Sigmoid colon (tissue), 6 donors: ENCODE measurements at regions not wholly inside any gene's neighbourhood (a gene's known extent, or its start where the extent isn't known, plus 50 kb on each side); places are given as distances from the start of the nearest gene placed in this dataset.

Source experiments
- DNase-seq: peaks from one replicate; pipeline ENCODE4 v3.0.0-alpha.2; 2019
- H3K27ac ChIP-seq, 4 donors: fragments of 200-600 bp; sonication (generic); one replicate each; pipeline ENCODE4 v1.5.1; 2016 to 2019; ENCODE audit warnings: mild to moderate bottlenecking in 1 of 4
- H3K27me3 ChIP-seq, 3 donors: fragments of 200-600 bp; sonication (generic); one replicate each; pipeline ENCODE4 v1.5.1; 2019; ENCODE audit warnings: mild to moderate bottlenecking in 1 of 3
- H3K36me3 ChIP-seq, 4 donors: fragments of 200-600 bp; sonication (generic); one replicate each; pipeline ENCODE4 v1.5.1; 2016 to 2019
- H3K4me1 ChIP-seq, 4 donors: fragments of 200-600 bp; sonication (generic); one replicate each; pipeline ENCODE4 v1.5.1; 2017 to 2019
- H3K4me3 ChIP-seq, 4 donors: fragments of 200-600 bp; sonication (generic); one replicate each; pipeline ENCODE4 v1.5.1; 2017 to 2019; ENCODE audit warnings: mild to moderate bottlenecking in 2 of 4, moderate library complexity in 1 of 4
- H3K9me3 ChIP-seq, 4 donors: fragments of 200-600 bp in 3 of 4; sonication (generic) in 3 of 4; one replicate each; pipeline versions ENCODE4 v1.5.1 to v1.6.1; 2013 to 2019
- EP300 ChIP-seq, 4 donors: sonication (generic); formaldehyde crosslinking; IDR thresholded peaks; one replicate each; pipeline ENCODE4 v1.6.1; 2017; ENCODE audit warnings: antibody characterized with exemption in 4 of 4
- POLR2A ChIP-seq, 2 donors: fragments of 450-650 bp; IDR thresholded peaks; one replicate each; pipeline ENCODE4 v1.6.1; 2016; ENCODE audit warnings: antibody characterized with exemption in 2 of 2, mild to moderate bottlenecking in 2 of 2, moderate library complexity in 2 of 2
- POLR2AphosphoS5 ChIP-seq, 4 donors: sonication (generic); formaldehyde crosslinking; IDR thresholded peaks; one replicate each; pipeline ENCODE4 v1.6.1; 2017; ENCODE audit warnings: antibody characterized with exemption in 4 of 4
- WGBS, 2 donors: extraction: QIAGEN DNeasy Blood & Tissue Kit; methylation state at CpG; one replicate each; pipeline ENCODE4 v1.1.7; 2013; 5-methylcytosine and 5-hydroxymethylcytosine counted together
- intact Hi-C: fragments of 100-400 bp; cut with DNase I; formaldehyde crosslinking; loops from one replicate; pipeline ENCODE4 v1.15.1; 2023
- TF ChIP-seq, protein P1 (sequence below), 4 experiments: fragments of 450-650 bp in 3 of 4; fragments of 200-600 bp in 1 of 4; IDR thresholded peaks; one replicate each; pipeline ENCODE4 v1.5.1; 2016 to 2019; ENCODE audit warnings: antibody characterized with exemption in 4 of 4, mild to moderate bottlenecking in 3 of 4, moderate library complexity in 2 of 4
- donor health status: healthy with polysubstance abuse.
- donor health status: healthy.

DNA sequence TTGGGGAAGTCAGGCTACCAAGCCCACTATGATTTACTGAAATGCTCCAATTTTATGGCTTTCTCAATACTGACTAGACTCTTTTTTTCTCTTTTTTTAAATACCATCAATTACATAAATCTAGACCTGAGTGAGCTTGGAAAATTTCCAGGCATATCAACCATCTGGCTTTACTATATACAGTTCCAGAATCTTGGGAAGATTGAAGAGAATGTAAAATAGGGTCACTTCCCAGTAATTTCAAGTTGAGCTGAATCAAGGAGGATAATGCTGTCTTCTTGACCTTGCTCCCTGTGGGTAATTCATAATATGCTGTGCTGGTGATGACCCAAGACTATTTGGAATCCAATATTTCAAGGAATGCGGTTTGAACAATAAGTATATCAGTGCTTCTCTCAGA, 108.1 kb downstream of the MAP3K21 start:
- Histone ChIP-seq H3K4me3 (no peak overlapping the region), H3K27me3 (peaks cover 0 to 11% (median 0%) of the 10 kb centered on the region in 3 donors), H3K27ac (no peak overlapping the region), H3K4me1 (no peaks in the 10 kb centered on the region), H3K9me3 (no peaks in the 10 kb centered on the region), H3K36me3 (no peaks in the 10 kb centered on the region)
- TF ChIP-seq EP300 (IDR thresholded peaks at IDR 0.05) (no peak), POLR2AphosphoS5 (IDR thresholded peaks at IDR 0.05) (no peak), POLR2A (IDR thresholded peaks at IDR 0.05) (no peak)
- TF ChIP-seq, protein P1, sequence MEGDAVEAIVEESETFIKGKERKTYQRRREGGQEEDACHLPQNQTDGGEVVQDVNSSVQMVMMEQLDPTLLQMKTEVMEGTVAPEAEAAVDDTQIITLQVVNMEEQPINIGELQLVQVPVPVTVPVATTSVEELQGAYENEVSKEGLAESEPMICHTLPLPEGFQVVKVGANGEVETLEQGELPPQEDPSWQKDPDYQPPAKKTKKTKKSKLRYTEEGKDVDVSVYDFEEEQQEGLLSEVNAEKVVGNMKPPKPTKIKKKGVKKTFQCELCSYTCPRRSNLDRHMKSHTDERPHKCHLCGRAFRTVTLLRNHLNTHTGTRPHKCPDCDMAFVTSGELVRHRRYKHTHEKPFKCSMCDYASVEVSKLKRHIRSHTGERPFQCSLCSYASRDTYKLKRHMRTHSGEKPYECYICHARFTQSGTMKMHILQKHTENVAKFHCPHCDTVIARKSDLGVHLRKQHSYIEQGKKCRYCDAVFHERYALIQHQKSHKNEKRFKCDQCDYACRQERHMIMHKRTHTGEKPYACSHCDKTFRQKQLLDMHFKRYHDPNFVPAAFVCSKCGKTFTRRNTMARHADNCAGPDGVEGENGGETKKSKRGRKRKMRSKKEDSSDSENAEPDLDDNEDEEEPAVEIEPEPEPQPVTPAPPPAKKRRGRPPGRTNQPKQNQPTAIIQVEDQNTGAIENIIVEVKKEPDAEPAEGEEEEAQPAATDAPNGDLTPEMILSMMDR (IDR thresholded peaks at IDR 0.05): no peak
- intact Hi-C loops: no loop called here
- WGBS, 2 donors: 60 to 92% methylated on average over 1 of the region's 1 CpG
- DNase-seq: no peak

GRCh38 chr1:233439721-233440120, 112.2 kb downstream of the MAP3K21 start:
- no peak for DNase-seq
- Histone ChIP-seq H3K4me1 (peaks cover 0 to 6% (median 0%) of the 10 kb centered on the region in 4 donors), H3K4me3 (no peak overlapping the region), H3K36me3 (no peaks in the 10 kb centered on the region), H3K27ac (no peak overlapping the region), H3K27me3 (peaks cover 0 to 13% (median 0%) of the 10 kb centered on the region in 3 donors), H3K9me3 (no peaks in the 10 kb centered on the region)
- intact Hi-C loops: loop anchor here (2.0 kb wide), 1 partner anchor 351 kb away; no protein-coding TSS in a partner anchor
- 71 to 76% methylated on average over 3 of the region's 3 CpGs for WGBS, 2 donors
- TF ChIP-seq EP300 (IDR thresholded peaks at IDR 0.05) (no peak), POLR2AphosphoS5 (IDR thresholded peaks at IDR 0.05) (no peak), POLR2A (IDR thresholded peaks at IDR 0.05) (no peak)
- TF ChIP-seq, protein P1 (IDR thresholded peaks at IDR 0.05): no peak

- H3K4me1 ChIP-seq: peaks cover 0 to 6% (median 0%) of the 10 kb centered on the region in 4 donors
- WGBS, 2 donors: 14 to 19% methylated on average over 9 of the region's 9 CpGs
- H3K27me3 ChIP-seq: peaks cover 0 to 13% (median 0%) of the 10 kb centered on the region in 3 donors
- H3K4me3 ChIP-seq: no peak overlapping the region
- no peaks in the 10 kb centered on the region for H3K9me3 ChIP-seq
- no peak overlapping the region for H3K27ac ChIP-seq
- intact Hi-C loops: loop anchor here (2.0 kb wide), 1 partner anchor 350 kb away; no protein-coding TSS in a partner anchor
- DNase-seq: no peak
- TF ChIP-seq EP300 (IDR thresholded peaks at IDR 0.05): no peak
- TF ChIP-seq, protein P1 (IDR thresholded peaks at IDR 0.05): peak in 3 of 4 experiments; percentile 32 to 52 (median 33)
- H3K36me3 ChIP-seq: no peaks in the 10 kb centered on the region
Observed at GRCh38 chr1:233440951-233441401, 113.5 kb downstream of the MAP3K21 start.

GRCh38 chr1:233442026-233442780, 114.7 kb downstream of the MAP3K21 start:
- H3K4me1 ChIP-seq: peaks cover 0 to 6% (median 0%) of the 10 kb centered on the region in 4 donors
- DNase-seq: no peak
- no peak overlapping the region for H3K27ac ChIP-seq
- H3K4me3 ChIP-seq: no peak overlapping the region
- 76 to 83% methylated on average over 8 of the region's 8 CpGs for WGBS, 2 donors
- H3K36me3 ChIP-seq: no peaks in the 10 kb centered on the region
- peaks cover 0 to 13% (median 0%) of the 10 kb centered on the region in 3 donors for H3K27me3 ChIP-seq
- H3K9me3 ChIP-seq: no peaks in the 10 kb centered on the region
- intact Hi-C loops: no loop called here
- no peak for TF ChIP-seq EP300 (IDR thresholded peaks at IDR 0.05)
- no peak for TF ChIP-seq POLR2AphosphoS5 (IDR thresholded peaks at IDR 0.05)
- no peak for TF ChIP-seq POLR2A (IDR thresholded peaks at IDR 0.05)
- TF ChIP-seq, protein P1 (IDR thresholded peaks at IDR 0.05): no peak
